Astrocyte (in vitro differentiated cells and primary cell): ENCODE measurements at regions not wholly inside any gene's neighbourhood (a gene's known extent, or its start where the extent isn't known, plus 50 kb on each side); places are given as distances from the start of the nearest gene placed in this dataset.

Source experiments
- CTCF ChIP-seq: IDR thresholded peaks from 2 replicates; pipeline ENCODE4 v1.5.1; 2011; ENCODE audit warnings: low read depth, mild to moderate bottlenecking, inconsistent platforms, low read length, moderate library complexity; ENCODE audit not compliant: insufficient read depth
- EZH2 ChIP-seq: IDR thresholded peaks from 2 replicates; pipeline ENCODE4 v1.6.1; 2012; ENCODE audit warnings: mild to moderate bottlenecking, low read length, inconsistent platforms; ENCODE audit not compliant: insufficient read depth

GRCh38 chr17:71176928-71177443 lies 943.8 kb upstream of the SOX9 start:
- TF ChIP-seq CTCF (no peak), EZH2 (no peak)
